ENCODE measurements at regions not wholly inside any gene's neighbourhood (a gene's known extent, or its start where the extent isn't known, plus 50 kb on each side); places are given as distances from the start of the nearest gene placed in this dataset.

GRCh38 chr13:74218291-74218690, 84.1 kb upstream of the KLF12 start:
- TF ChIP-seq, protein P1, sequence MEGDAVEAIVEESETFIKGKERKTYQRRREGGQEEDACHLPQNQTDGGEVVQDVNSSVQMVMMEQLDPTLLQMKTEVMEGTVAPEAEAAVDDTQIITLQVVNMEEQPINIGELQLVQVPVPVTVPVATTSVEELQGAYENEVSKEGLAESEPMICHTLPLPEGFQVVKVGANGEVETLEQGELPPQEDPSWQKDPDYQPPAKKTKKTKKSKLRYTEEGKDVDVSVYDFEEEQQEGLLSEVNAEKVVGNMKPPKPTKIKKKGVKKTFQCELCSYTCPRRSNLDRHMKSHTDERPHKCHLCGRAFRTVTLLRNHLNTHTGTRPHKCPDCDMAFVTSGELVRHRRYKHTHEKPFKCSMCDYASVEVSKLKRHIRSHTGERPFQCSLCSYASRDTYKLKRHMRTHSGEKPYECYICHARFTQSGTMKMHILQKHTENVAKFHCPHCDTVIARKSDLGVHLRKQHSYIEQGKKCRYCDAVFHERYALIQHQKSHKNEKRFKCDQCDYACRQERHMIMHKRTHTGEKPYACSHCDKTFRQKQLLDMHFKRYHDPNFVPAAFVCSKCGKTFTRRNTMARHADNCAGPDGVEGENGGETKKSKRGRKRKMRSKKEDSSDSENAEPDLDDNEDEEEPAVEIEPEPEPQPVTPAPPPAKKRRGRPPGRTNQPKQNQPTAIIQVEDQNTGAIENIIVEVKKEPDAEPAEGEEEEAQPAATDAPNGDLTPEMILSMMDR (IDR thresholded peaks at IDR 0.05): no peak
- TF ChIP-seq POLR2A (IDR thresholded peaks at IDR 0.05; ENCODE audit: low read depth): no peak
- no peak for TF ChIP-seq POLR2AphosphoS5 (IDR thresholded peaks at IDR 0.05)
- TF ChIP-seq EP300 (IDR thresholded peaks at IDR 0.05): no peak
